Left ventricle myocardium inferior (tissue), 1 donor: ENCODE measurements at regions not wholly inside any gene's neighbourhood (a gene's known extent, or its start where the extent isn't known, plus 50 kb on each side); places are given as distances from the start of the nearest gene placed in this dataset.

Experiments
- DNase-seq: peaks from one replicate; pipeline ENCODE4 v3.0.0-alpha.2; 2020
- H3K27ac ChIP-seq: fragments of 200-600 bp; replicated peaks from 2 replicates; pipeline ENCODE4 v1.8.0; 2021
- H3K27me3 ChIP-seq: fragments of 200-600 bp; 2 replicates; pipeline ENCODE4 v1.8.0; 2021; ENCODE audit warnings: low read depth
- H3K36me3 ChIP-seq: fragments of 200-600 bp; 2 replicates; pipeline ENCODE4 v1.8.0; 2021
- H3K4me1 ChIP-seq: fragments of 200-600 bp; 2 replicates; pipeline ENCODE4 v1.8.0; 2021
- H3K4me3 ChIP-seq: fragments of 200-600 bp; 2 replicates; pipeline ENCODE4 v1.8.0; 2021; ENCODE audit warnings: mild to moderate bottlenecking, moderate library complexity
- H3K9me3 ChIP-seq: fragments of 200-600 bp; replicated peaks from 2 replicates; pipeline ENCODE4 v1.8.0; 2021
- CTCF ChIP-seq: fragments of 200-600 bp; IDR thresholded peaks from 2 replicates; pipeline ENCODE4 v1.8.0; 2021; ENCODE audit warnings: antibody characterized with exemption, mild to moderate bottlenecking, borderline replicate concordance
- intact Hi-C: fragments of 100-400 bp; cut with micrococcal nuclease; formaldehyde crosslinking; loops from one replicate; pipeline ENCODE4 v1.11.0; 2022
- donor health status: DM: no; HTN: yes; CAD: no; lungs with severe emphysema.

- DNase-seq = peak; percentile 38
- H3K9me3 ChIP-seq = peaks cover 14% of the 10 kb centered on the region
- H3K27ac ChIP-seq = peak overlapping the region; percentile 93
- H3K4me3 ChIP-seq = peak overlapping the region; percentile 71
- H3K36me3 ChIP-seq = no peaks in the 10 kb centered on the region
- intact Hi-C loops = no loop called here
- no peak for TF ChIP-seq CTCF
- no peaks in the 10 kb centered on the region for H3K27me3 ChIP-seq
- peaks cover 29% of the 10 kb centered on the region for H3K4me1 ChIP-seq
These were observed 58.7 kb upstream of the COMTD1 start for GRCh38 chr10:75294518-75294865.

GRCh38 chr10:75294031-75294437, 58.3 kb upstream of the COMTD1 start:
- Histone ChIP-seq H3K27me3 (no peaks in the 10 kb centered on the region), H3K27ac (peak overlapping the region; percentile 93), H3K4me1 (peaks cover 29% of the 10 kb centered on the region), H3K9me3 (peaks cover 10% of the 10 kb centered on the region), H3K36me3 (no peaks in the 10 kb centered on the region), H3K4me3 (peak overlapping the region; percentile 71)
- intact Hi-C loops = no loop called here
- no peak for DNase-seq
- no peak for TF ChIP-seq CTCF

GRCh38 chr10:75293446-75293820, 57.7 kb upstream of the COMTD1 start:
- H3K4me1 ChIP-seq = peaks cover 29% of the 10 kb centered on the region
- no peaks in the 10 kb centered on the region for H3K27me3 ChIP-seq
- H3K4me3 ChIP-seq = no peak overlapping the region
- no peak for TF ChIP-seq CTCF
- DNase-seq = no peak
- H3K9me3 ChIP-seq = peaks cover 9% of the 10 kb centered on the region
- intact Hi-C loops = no loop called here
- no peaks in the 10 kb centered on the region for H3K36me3 ChIP-seq
- peak overlapping the region; percentile 93 for H3K27ac ChIP-seq

- Histone ChIP-seq H3K27me3 (no peaks in the 10 kb centered on the region), H3K36me3 (no peaks in the 10 kb centered on the region), H3K9me3 (peaks cover 9% of the 10 kb centered on the region), H3K4me3 (no peak overlapping the region), H3K4me1 (peaks cover 29% of the 10 kb centered on the region), H3K27ac (no peak overlapping the region)
- intact Hi-C loops = no loop called here
- no peak for DNase-seq
- TF ChIP-seq CTCF = no peak
These were observed 57.2 kb upstream of the COMTD1 start for GRCh38 chr10:75292794-75293445.

- DNase-seq = no peak
- H3K27ac ChIP-seq = no peak overlapping the region
- no peak overlapping the region for H3K4me3 ChIP-seq
- no peaks in the 10 kb centered on the region for H3K36me3 ChIP-seq
- intact Hi-C loops = no loop called here
- TF ChIP-seq CTCF = no peak
- no peaks in the 10 kb centered on the region for H3K27me3 ChIP-seq
- H3K4me1 ChIP-seq = peaks cover 29% of the 10 kb centered on the region
- peaks cover 9% of the 10 kb centered on the region for H3K9me3 ChIP-seq
These were observed 56.0 kb upstream of the COMTD1 start for GRCh38 chr10:75291805-75292204.
